ENCODE measurements at regions not wholly inside any gene's neighbourhood (a gene's known extent, or its start where the extent isn't known, plus 50 kb on each side); places are given as distances from the start of the nearest gene placed in this dataset.

DNA sequence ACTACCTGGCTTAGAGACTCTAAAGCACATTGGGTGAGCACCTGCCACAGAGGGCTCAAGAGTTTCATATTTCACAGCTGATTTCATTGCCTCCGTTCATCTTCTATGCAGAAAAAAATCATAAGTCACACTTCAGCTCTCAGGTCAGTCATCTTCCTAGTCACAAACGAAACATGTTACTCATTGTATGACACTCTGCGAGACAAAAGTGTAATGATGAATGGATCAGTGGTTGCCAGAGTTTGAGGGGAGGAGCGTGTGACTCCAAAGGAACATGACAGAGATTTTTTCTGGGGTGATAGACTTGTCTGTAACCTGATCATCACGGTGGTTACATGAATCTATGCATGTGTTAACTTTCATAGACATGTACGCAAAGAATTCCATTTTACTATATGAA is 195.2 kb upstream of the CNTNAP4 start:
- H3K27me3 ChIP-seq (ENCODE audit: insufficient read depth, low read length), result no peaks in the 10 kb centered on the region
- H3K79me2 ChIP-seq (ENCODE audit: insufficient read depth, low read length), result no peaks in the 10 kb centered on the region
- no peaks in the 10 kb centered on the region for H3K36me3 ChIP-seq (ENCODE audit: insufficient read depth, low read length)
- no peaks in the 10 kb centered on the region for H3K9me3 ChIP-seq (ENCODE audit: low read depth, low read length)
- TF ChIP-seq, protein P1, sequence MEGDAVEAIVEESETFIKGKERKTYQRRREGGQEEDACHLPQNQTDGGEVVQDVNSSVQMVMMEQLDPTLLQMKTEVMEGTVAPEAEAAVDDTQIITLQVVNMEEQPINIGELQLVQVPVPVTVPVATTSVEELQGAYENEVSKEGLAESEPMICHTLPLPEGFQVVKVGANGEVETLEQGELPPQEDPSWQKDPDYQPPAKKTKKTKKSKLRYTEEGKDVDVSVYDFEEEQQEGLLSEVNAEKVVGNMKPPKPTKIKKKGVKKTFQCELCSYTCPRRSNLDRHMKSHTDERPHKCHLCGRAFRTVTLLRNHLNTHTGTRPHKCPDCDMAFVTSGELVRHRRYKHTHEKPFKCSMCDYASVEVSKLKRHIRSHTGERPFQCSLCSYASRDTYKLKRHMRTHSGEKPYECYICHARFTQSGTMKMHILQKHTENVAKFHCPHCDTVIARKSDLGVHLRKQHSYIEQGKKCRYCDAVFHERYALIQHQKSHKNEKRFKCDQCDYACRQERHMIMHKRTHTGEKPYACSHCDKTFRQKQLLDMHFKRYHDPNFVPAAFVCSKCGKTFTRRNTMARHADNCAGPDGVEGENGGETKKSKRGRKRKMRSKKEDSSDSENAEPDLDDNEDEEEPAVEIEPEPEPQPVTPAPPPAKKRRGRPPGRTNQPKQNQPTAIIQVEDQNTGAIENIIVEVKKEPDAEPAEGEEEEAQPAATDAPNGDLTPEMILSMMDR (IDR thresholded peaks at IDR 0.05; ENCODE audit: extremely low read depth, low read depth, low read length), result no peak
- no peaks in the 10 kb centered on the region for H4K20me1 ChIP-seq (ENCODE audit: insufficient read depth, low read length)
- H3K4me3 ChIP-seq (ENCODE audit: insufficient read depth, low read length), result no peak overlapping the region
- H3K4me2 ChIP-seq (ENCODE audit: insufficient read depth, low read length), result no peak overlapping the region
- no peaks in the 10 kb centered on the region for H3K4me1 ChIP-seq (ENCODE audit: insufficient read depth, low read length)
- H3K27ac ChIP-seq (ENCODE audit: low read depth, low read length), result no peak overlapping the region
- no peak for DNase-seq (ENCODE audit: insufficient read length, low spot score, missing footprints)
- H2AFZ ChIP-seq (ENCODE audit: low read length), result no peak overlapping the region

DNA sequence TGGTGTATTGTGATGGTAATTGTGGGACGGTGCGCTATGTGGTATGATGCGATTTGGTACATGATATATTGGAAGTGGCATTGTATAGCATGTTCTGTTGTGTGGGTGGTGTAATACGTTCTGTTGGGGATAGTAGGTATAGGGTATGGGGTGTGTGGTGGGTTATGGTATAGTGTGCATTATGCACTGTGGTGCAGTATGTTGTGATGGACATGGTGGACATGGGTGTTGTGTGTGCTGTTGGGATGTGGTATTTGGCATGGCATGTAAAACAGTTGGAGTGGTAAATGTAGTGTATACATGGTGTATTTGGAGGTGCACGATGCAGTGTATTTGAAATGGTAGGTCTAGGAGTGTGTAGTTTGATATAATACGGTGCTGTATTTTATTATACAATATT is 170.6 kb upstream of the CNTNAP4 start:
- H4K20me1 ChIP-seq (ENCODE audit: insufficient read depth, low read length), result no peaks in the 10 kb centered on the region
- TF ChIP-seq, protein P1 (IDR thresholded peaks at IDR 0.05; ENCODE audit: extremely low read depth, low read depth, low read length), result no peak
- DNase-seq (ENCODE audit: insufficient read length, low spot score, missing footprints), result no peak
- H3K4me2 ChIP-seq (ENCODE audit: insufficient read depth, low read length), result no peak overlapping the region
- no peaks in the 10 kb centered on the region for H3K27me3 ChIP-seq (ENCODE audit: insufficient read depth, low read length)
- no peaks in the 10 kb centered on the region for H3K36me3 ChIP-seq (ENCODE audit: insufficient read depth, low read length)
- H3K27ac ChIP-seq (ENCODE audit: low read depth, low read length), result no peak overlapping the region
- H2AFZ ChIP-seq (ENCODE audit: low read length), result no peak overlapping the region
- H3K79me2 ChIP-seq (ENCODE audit: insufficient read depth, low read length), result no peaks in the 10 kb centered on the region
- H3K4me3 ChIP-seq (ENCODE audit: insufficient read depth, low read length), result no peak overlapping the region
- no peaks in the 10 kb centered on the region for H3K4me1 ChIP-seq (ENCODE audit: insufficient read depth, low read length)
- peaks cover 3% of the 10 kb centered on the region for H3K9me3 ChIP-seq (ENCODE audit: low read depth, low read length)

DNA sequence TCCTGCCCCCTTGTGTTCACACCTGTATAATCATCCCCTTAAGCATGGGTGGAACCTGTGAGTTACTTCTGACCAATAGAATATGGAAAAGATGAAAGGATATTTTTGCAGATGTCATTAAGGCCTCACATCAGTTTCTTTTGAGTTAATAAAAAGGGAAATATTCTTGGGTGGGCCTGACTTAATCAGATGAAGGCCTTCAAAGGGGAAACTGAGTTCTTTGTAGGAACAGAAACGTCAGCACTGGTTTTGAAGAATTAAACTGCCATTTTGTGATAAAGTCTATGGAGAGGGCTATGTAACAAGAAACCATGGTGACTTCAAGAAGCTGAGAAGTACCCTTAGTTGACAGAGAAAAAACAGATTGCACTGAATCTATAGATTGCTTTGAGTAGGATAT is 168.7 kb upstream of the CNTNAP4 start:
- Histone ChIP-seq H3K4me3 (ENCODE audit: insufficient read depth, low read length) (no peak overlapping the region), H3K4me2 (ENCODE audit: insufficient read depth, low read length) (no peak overlapping the region), H3K79me2 (ENCODE audit: insufficient read depth, low read length) (no peaks in the 10 kb centered on the region), H3K36me3 (ENCODE audit: insufficient read depth, low read length) (no peaks in the 10 kb centered on the region), H4K20me1 (ENCODE audit: insufficient read depth, low read length) (no peaks in the 10 kb centered on the region), H2AFZ (ENCODE audit: low read length) (no peak overlapping the region), H3K4me1 (ENCODE audit: insufficient read depth, low read length) (no peaks in the 10 kb centered on the region), H3K27ac (ENCODE audit: low read depth, low read length) (no peak overlapping the region), H3K27me3 (ENCODE audit: insufficient read depth, low read length) (no peaks in the 10 kb centered on the region), H3K9me3 (ENCODE audit: low read depth, low read length) (peaks cover 2% of the 10 kb centered on the region)
- TF ChIP-seq, protein P1 (IDR thresholded peaks at IDR 0.05; ENCODE audit: extremely low read depth, low read depth, low read length), result no peak
- DNase-seq (ENCODE audit: insufficient read length, low spot score, missing footprints), result no peak

DNA sequence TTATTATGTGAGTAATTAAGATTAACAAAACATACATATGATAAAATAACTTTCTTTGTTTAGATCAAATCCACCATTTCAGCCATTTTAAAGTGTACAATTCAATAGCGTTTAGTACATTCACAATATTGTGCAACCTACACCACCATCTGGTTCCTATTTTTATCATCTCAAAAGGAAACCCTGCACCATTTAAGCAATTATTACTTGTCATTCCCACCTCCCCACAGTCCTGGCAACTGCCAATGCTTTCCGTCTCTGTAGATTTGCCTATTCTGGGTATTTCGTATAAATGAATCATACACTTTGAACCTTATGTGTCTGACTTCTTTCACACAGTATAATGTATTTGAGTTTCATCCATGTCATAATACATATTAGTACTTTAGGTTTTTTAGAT is 162.5 kb upstream of the CNTNAP4 start:
- H3K4me1 ChIP-seq (ENCODE audit: insufficient read depth, low read length), result no peaks in the 10 kb centered on the region
- no peaks in the 10 kb centered on the region for H4K20me1 ChIP-seq (ENCODE audit: insufficient read depth, low read length)
- H3K4me2 ChIP-seq (ENCODE audit: insufficient read depth, low read length), result no peak overlapping the region
- H3K79me2 ChIP-seq (ENCODE audit: insufficient read depth, low read length), result no peaks in the 10 kb centered on the region
- H3K27ac ChIP-seq (ENCODE audit: low read depth, low read length), result no peak overlapping the region
- no peak for DNase-seq (ENCODE audit: insufficient read length, low spot score, missing footprints)
- no peaks in the 10 kb centered on the region for H3K27me3 ChIP-seq (ENCODE audit: insufficient read depth, low read length)
- H3K36me3 ChIP-seq (ENCODE audit: insufficient read depth, low read length), result no peaks in the 10 kb centered on the region
- TF ChIP-seq, protein P1 (IDR thresholded peaks at IDR 0.05; ENCODE audit: extremely low read depth, low read depth, low read length), result no peak
- no peaks in the 10 kb centered on the region for H3K9me3 ChIP-seq (ENCODE audit: low read depth, low read length)
- H3K4me3 ChIP-seq (ENCODE audit: insufficient read depth, low read length), result no peak overlapping the region
- H2AFZ ChIP-seq (ENCODE audit: low read length), result no peak overlapping the region
